ENCODE measurements at regions not wholly inside any gene's neighbourhood (a gene's known extent, or its start where the extent isn't known, plus 50 kb on each side); places are given as distances from the start of the nearest gene placed in this dataset.

DNA sequence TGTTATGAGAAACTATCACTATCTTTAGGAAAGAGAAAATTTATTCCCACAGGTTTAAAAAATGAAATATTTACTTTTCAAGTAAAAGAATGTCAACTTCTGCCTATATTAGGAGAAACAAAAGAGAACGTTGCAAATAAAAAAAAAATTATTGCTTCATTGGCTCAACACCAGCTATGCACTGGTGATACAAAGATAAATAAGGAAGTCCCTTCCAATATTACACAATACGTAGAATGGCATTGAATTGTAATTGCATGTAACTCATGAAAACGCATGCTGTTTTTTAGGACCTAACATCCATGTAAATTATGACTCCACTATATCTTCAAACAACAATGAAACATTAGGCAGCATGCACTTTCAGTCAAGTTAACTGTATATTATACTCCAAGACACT lies 56.4 kb upstream of the RERGL start:
- TF ChIP-seq, protein P1, sequence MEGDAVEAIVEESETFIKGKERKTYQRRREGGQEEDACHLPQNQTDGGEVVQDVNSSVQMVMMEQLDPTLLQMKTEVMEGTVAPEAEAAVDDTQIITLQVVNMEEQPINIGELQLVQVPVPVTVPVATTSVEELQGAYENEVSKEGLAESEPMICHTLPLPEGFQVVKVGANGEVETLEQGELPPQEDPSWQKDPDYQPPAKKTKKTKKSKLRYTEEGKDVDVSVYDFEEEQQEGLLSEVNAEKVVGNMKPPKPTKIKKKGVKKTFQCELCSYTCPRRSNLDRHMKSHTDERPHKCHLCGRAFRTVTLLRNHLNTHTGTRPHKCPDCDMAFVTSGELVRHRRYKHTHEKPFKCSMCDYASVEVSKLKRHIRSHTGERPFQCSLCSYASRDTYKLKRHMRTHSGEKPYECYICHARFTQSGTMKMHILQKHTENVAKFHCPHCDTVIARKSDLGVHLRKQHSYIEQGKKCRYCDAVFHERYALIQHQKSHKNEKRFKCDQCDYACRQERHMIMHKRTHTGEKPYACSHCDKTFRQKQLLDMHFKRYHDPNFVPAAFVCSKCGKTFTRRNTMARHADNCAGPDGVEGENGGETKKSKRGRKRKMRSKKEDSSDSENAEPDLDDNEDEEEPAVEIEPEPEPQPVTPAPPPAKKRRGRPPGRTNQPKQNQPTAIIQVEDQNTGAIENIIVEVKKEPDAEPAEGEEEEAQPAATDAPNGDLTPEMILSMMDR (IDR thresholded peaks at IDR 0.05; ENCODE audit: low read length, missing control alignments), result no peak
- no peak overlapping the region for H3K4me3 ChIP-seq (replicated peaks; ENCODE audit: low read depth, low read length)
- peak; percentile 73 for DNase-seq (ENCODE audit: low read depth)

DNA sequence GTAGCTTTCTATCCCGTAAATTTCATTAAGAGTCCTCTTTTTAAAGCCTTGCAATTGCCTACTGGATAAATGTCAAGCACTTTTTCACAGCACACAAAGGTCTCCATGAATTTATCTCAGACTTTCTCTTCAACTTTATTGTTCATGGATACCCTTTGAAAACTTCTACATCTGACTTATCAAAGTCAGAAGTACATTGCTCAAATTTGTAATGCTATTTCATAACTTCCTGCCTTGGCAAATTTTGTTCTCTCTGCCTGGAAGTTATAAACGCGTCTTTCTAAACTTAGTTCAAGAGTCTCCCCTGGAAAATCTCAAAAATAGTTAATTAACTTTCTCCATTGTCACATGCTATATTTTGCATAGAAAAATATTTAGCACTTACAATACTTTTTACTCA lies 55.9 kb upstream of the RERGL start:
- no peak overlapping the region for H3K4me3 ChIP-seq (replicated peaks; ENCODE audit: low read depth, low read length)
- TF ChIP-seq, protein P1 (IDR thresholded peaks at IDR 0.05; ENCODE audit: low read length, missing control alignments), result no peak
- DNase-seq (ENCODE audit: low read depth), result peak; percentile 80

DNA sequence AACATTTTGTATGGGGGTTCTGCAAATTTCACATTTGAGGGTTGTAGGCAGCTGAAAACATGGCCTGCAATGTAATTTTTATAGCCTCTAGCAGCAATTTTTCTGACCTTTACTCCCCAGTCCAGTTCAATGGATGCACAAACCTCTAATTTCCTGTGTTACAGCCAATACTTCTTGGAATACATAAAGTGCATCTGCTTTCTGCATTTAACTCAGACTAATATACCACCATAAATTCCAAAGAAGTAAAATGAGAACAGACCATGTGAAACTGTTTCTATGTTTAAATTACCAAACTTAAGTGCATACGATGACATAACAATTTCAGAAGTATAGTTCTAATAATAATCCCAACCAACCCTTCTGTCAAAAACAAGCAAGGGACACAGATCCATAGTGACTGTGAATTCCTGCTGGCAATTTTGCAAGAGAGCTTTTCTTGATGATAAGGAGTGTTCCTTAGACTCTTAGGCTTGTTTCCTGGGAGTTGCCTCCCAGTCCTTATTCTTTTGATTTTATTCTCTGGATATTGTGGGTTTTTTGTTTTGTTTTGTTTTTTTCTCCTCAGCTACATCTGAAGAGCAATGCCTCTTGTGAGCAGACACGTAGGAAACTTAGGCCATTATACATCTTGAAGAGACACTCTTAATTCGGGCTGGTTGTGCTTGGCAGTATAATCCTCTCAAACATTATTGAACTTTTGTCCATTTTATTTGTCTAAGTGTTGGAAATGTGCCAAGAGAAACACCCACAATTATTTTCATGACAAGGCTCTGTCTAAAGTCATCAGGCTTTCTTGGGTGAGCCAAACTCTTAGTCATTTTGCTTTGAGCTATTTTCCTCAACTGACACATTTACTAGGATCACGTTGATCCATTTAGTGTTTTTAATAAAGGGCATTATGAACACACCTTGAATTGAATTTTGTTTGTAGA lies 51.3 kb upstream of the RERGL start:
- H3K4me3 ChIP-seq (replicated peaks; ENCODE audit: low read depth, low read length), result no peak overlapping the region
- TF ChIP-seq, protein P1 (IDR thresholded peaks at IDR 0.05; ENCODE audit: low read length, missing control alignments), result no peak
- DNase-seq (ENCODE audit: low read depth), result peak; percentile 64

DNA sequence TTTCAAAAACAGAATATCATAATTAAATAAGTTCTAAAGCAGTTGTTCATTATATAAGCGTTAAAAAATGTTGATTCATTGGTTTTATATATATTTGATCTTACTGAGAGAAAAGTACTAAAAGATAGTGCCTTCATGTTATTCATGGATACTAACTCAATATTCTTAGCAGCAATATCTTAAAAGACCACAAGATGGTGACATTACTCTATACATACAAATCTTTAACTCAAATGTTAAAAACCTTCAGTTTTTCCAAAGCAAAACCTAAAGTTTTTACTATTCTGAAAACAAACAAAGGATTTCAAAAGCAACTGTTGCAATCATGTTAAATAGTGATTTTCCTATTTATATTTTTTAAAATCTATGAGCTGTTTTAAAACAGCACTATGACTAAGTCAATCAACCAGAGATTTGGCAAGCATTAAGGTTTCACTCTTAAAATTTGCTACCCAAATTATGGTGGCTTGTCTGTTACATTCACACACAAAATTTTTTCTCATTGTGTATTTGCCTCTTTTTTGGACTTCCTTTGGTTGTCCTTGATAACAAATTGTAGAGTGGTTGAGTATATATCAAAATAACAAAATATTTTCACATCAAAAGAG lies 50.1 kb upstream of the RERGL start:
- TF ChIP-seq, protein P1 (IDR thresholded peaks at IDR 0.05; ENCODE audit: low read length, missing control alignments), result peak; percentile 56
- peak; percentile 71 for DNase-seq (ENCODE audit: low read depth)
- H3K4me3 ChIP-seq (replicated peaks; ENCODE audit: low read depth, low read length), result no peak overlapping the region

Measured in fibroblast of pulmonary artery (primary cell).